ENCODE measurements at regions not wholly inside any gene's neighbourhood (a gene's known extent, or its start where the extent isn't known, plus 50 kb on each side); places are given as distances from the start of the nearest gene placed in this dataset.

DNA sequence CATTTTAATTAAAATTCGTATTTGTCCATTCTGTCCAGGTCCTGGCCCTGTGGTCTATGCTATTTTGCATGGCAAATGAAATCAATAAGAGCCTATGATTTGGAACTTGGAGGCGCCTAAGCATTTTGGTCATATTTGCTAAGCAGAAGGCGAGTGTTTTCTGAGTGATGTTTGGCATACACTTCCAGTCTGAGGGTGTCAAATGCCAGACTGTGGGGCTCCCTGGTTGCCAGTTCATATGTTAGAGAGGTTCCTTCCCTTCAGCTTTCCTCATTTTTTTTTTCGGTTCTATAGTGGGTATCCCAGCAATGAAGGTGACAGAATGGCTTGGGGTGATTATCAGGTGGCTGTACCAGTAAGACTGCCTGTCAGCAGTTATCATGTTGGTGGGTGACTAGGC lies 1007.8 kb upstream of the WWC1 start:
- no peak for TF ChIP-seq EZH2 (IDR thresholded peaks at IDR 0.05; ENCODE audit: borderline replicate concordance, low read length)
- TF ChIP-seq, protein P1, sequence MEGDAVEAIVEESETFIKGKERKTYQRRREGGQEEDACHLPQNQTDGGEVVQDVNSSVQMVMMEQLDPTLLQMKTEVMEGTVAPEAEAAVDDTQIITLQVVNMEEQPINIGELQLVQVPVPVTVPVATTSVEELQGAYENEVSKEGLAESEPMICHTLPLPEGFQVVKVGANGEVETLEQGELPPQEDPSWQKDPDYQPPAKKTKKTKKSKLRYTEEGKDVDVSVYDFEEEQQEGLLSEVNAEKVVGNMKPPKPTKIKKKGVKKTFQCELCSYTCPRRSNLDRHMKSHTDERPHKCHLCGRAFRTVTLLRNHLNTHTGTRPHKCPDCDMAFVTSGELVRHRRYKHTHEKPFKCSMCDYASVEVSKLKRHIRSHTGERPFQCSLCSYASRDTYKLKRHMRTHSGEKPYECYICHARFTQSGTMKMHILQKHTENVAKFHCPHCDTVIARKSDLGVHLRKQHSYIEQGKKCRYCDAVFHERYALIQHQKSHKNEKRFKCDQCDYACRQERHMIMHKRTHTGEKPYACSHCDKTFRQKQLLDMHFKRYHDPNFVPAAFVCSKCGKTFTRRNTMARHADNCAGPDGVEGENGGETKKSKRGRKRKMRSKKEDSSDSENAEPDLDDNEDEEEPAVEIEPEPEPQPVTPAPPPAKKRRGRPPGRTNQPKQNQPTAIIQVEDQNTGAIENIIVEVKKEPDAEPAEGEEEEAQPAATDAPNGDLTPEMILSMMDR (IDR thresholded peaks at IDR 0.05; ENCODE audit: low read length): no peak
- Histone ChIP-seq H3K4me3 (ENCODE audit: low read depth, low read length, poor library complexity, severe bottlenecking) (no peak overlapping the region), H3K27ac (ENCODE audit: low read depth, low read length, poor library complexity, severe bottlenecking) (no peak overlapping the region)

GRCh38 chr5:167284222-167284890 lies 1007.1 kb upstream of the WWC1 start:
- H3K4me2 ChIP-seq (ENCODE audit: low read length): no peak overlapping the region
- H3K9me3 ChIP-seq (ENCODE audit: low read length): no peaks in the 10 kb centered on the region
- H3K9me2 ChIP-seq (ENCODE audit: low read depth, low read length): no peaks in the 10 kb centered on the region
- H3F3A ChIP-seq (ENCODE audit: insufficient read depth, low read length): no peaks in the 10 kb centered on the region
- H4K20me1 ChIP-seq (ENCODE audit: insufficient read depth, low read length): no peaks in the 10 kb centered on the region
- no peaks in the 10 kb centered on the region for H3K4me1 ChIP-seq (ENCODE audit: insufficient read depth, low read length, severe bottlenecking)
- H3K79me2 ChIP-seq (ENCODE audit: insufficient read depth, low read length): no peaks in the 10 kb centered on the region
- H3K27ac ChIP-seq (ENCODE audit: low read depth, low read length, poor library complexity, severe bottlenecking): no peak overlapping the region
- no peak overlapping the region for H3K4me3 ChIP-seq (ENCODE audit: low read depth, low read length, poor library complexity, severe bottlenecking)
- TF ChIP-seq, protein P1 (IDR thresholded peaks at IDR 0.05; ENCODE audit: low read length): no peak
- no peak for TF ChIP-seq EZH2 (IDR thresholded peaks at IDR 0.05; ENCODE audit: borderline replicate concordance, low read length)
- no peak overlapping the region for H3K9ac ChIP-seq (ENCODE audit: low read length)
- H2AFZ ChIP-seq (ENCODE audit: low read length): no peak overlapping the region
- H3K27me3 ChIP-seq (ENCODE audit: insufficient read depth, low read length): no peaks in the 10 kb centered on the region
- no peaks in the 10 kb centered on the region for H3K36me3 ChIP-seq (ENCODE audit: insufficient read depth, low read length)

More for the DNA sequence above, 1007.8 kb upstream of the WWC1 start:
- H4K20me1 ChIP-seq (ENCODE audit: insufficient read depth, low read length): no peaks in the 10 kb centered on the region
- H3K79me2 ChIP-seq (ENCODE audit: insufficient read depth, low read length): no peaks in the 10 kb centered on the region
- H3K27me3 ChIP-seq (ENCODE audit: insufficient read depth, low read length): no peaks in the 10 kb centered on the region
- H3K4me1 ChIP-seq (ENCODE audit: insufficient read depth, low read length, severe bottlenecking): no peaks in the 10 kb centered on the region
- no peak overlapping the region for H3K9ac ChIP-seq (ENCODE audit: low read length)
- H3F3A ChIP-seq (ENCODE audit: insufficient read depth, low read length): no peaks in the 10 kb centered on the region
- H3K9me2 ChIP-seq (ENCODE audit: low read depth, low read length): no peaks in the 10 kb centered on the region
- no peak overlapping the region for H3K4me2 ChIP-seq (ENCODE audit: low read length)
- no peak overlapping the region for H2AFZ ChIP-seq (ENCODE audit: low read length)
- no peaks in the 10 kb centered on the region for H3K36me3 ChIP-seq (ENCODE audit: insufficient read depth, low read length)
- no peaks in the 10 kb centered on the region for H3K9me3 ChIP-seq (ENCODE audit: low read length)

GRCh38 chr5:167285591-167285990 lies 1005.9 kb upstream of the WWC1 start:
- Histone ChIP-seq H3K9me3 (ENCODE audit: low read length) (no peaks in the 10 kb centered on the region), H3K4me2 (ENCODE audit: low read length) (no peak overlapping the region), H2AFZ (ENCODE audit: low read length) (no peak overlapping the region), H3K27me3 (ENCODE audit: insufficient read depth, low read length) (no peaks in the 10 kb centered on the region), H3K9me2 (ENCODE audit: low read depth, low read length) (no peaks in the 10 kb centered on the region), H3K36me3 (ENCODE audit: insufficient read depth, low read length) (no peaks in the 10 kb centered on the region), H3K4me1 (ENCODE audit: insufficient read depth, low read length, severe bottlenecking) (no peaks in the 10 kb centered on the region), H3F3A (ENCODE audit: insufficient read depth, low read length) (no peaks in the 10 kb centered on the region), H3K9ac (ENCODE audit: low read length) (no peak overlapping the region), H3K27ac (ENCODE audit: low read depth, low read length, poor library complexity, severe bottlenecking) (no peak overlapping the region), H3K79me2 (ENCODE audit: insufficient read depth, low read length) (no peaks in the 10 kb centered on the region), H3K4me3 (ENCODE audit: low read depth, low read length, poor library complexity, severe bottlenecking) (no peak overlapping the region), H4K20me1 (ENCODE audit: insufficient read depth, low read length) (no peaks in the 10 kb centered on the region)
- TF ChIP-seq EZH2 (IDR thresholded peaks at IDR 0.05; ENCODE audit: borderline replicate concordance, low read length): no peak
- TF ChIP-seq, protein P1 (IDR thresholded peaks at IDR 0.05; ENCODE audit: low read length): no peak
